Mammary epithelial cell (primary cell): ENCODE measurements at regions not wholly inside any gene's neighbourhood (a gene's known extent, or its start where the extent isn't known, plus 50 kb on each side); places are given as distances from the start of the nearest gene placed in this dataset.

Experiments used
- CTCF ChIP-seq, 2 donors: IDR thresholded peaks in 1 of 2; conservative IDR thresholded peaks in 1 of 2; 2 replicates each; pipeline ENCODE4 v1.5.1; 2011 to 2012; ENCODE audit warnings: inconsistent platforms in 2 of 2, low read length in 2 of 2, mild to moderate bottlenecking in 2 of 2, control low read depth in 1 of 2, low read depth in 1 of 2; ENCODE audit not compliant: insufficient read depth in 1 of 2; ENCODE audit errors: extremely low read depth in 1 of 2
- EZH2 ChIP-seq: IDR thresholded peaks from 2 replicates; pipeline ENCODE4 v1.6.1; 2012; ENCODE audit warnings: low read length, inconsistent platforms, borderline replicate concordance

- TF ChIP-seq CTCF (conservative IDR thresholded peaks at IDR 0.05 in 1 of 2, IDR thresholded peaks at IDR 0.05 in 1 of 2; ENCODE audit: extremely low read depth in 1 of 2, insufficient read depth in 1 of 2, low read depth in 1 of 2, low read length in 2 of 2) (no peak), EZH2 (no peak)
These were observed 127.8 kb upstream of the ESRRG start for GRCh38 chr1:216851073-216851472.
